ENCODE measurements at regions not wholly inside any gene's neighbourhood (a gene's known extent, or its start where the extent isn't known, plus 50 kb on each side); places are given as distances from the start of the nearest gene placed in this dataset.

DNA sequence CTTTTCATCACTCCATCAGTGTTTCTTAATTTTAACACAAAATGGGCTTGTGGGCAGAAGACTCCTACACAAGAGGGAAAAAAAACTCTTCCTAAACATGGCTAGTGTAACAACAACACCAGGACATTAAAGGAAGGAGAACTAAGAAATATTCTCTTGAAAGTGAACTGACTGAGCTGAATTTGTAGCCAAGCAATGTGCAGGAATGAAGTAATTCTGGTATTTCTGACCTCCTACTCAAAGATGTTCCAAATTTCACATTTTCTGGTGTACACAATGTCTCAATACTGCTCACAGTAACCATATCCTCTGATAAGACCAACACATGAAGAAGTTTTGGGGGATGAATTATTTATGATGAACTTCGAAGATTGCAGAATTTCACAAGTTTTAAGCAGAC is 357.3 kb downstream of the DUSP6 start:
- Histone ChIP-seq H3K79me2 (ENCODE audit: control insufficient read depth, insufficient read depth, low read length) (no peaks in the 10 kb centered on the region), H3K4me2 (ENCODE audit: control insufficient read depth, extremely low read depth, insufficient read depth, low read depth, low read length) (no peak overlapping the region), H3K4me3 (ENCODE audit: control insufficient read depth in 2 of 3, extremely low read depth in 1 of 3, insufficient read depth in 2 of 3, low read depth in 1 of 3, low read length in 3 of 3) (no peak overlapping the region), H3K9me1 (ENCODE audit: control insufficient read depth, extremely low read depth, insufficient read depth, low read length) (no peaks in the 10 kb centered on the region), H2AFZ (ENCODE audit: control insufficient read depth, low read length) (no peak overlapping the region), H3K27ac (ENCODE audit: control insufficient read depth, insufficient read depth, low read length) (no peak overlapping the region), H3K4me1 (ENCODE audit: control insufficient read depth, extremely low read depth, insufficient read depth, low read length) (no peaks in the 10 kb centered on the region), H3K9me3 (ENCODE audit: control insufficient read depth, low read depth, low read length) (no peaks in the 10 kb centered on the region), H3K9ac (ENCODE audit: control insufficient read depth, extremely low read depth, insufficient read depth, low read length) (no peak overlapping the region), H3K27me3 (ENCODE audit: control insufficient read depth, extremely low read depth, insufficient read depth, low read length) (no peaks in the 10 kb centered on the region), H3K36me3 (ENCODE audit: control insufficient read depth in 2 of 2, extremely low read depth in 1 of 2, insufficient read depth in 2 of 2, low read length in 2 of 2) (no peaks in the 10 kb centered on the region), H4K20me1 (ENCODE audit: control insufficient read depth, extremely low read depth, insufficient read depth, low read length) (no peaks in the 10 kb centered on the region)
- DNase-seq (ENCODE audit: low read depth, low spot score) (no peak), FAIRE-seq (no peak)
- dilution Hi-C loops (cut with MboI; ENCODE audit: extremely low pct_ligation_motif_present, low sequenced_read_pairs) = no loop called here
- no peak for TF ChIP-seq CTCF (optimal IDR thresholded peaks at IDR 0.05 in 1 of 3, IDR thresholded peaks at IDR 0.05 in 1 of 3, conservative IDR thresholded peaks at IDR 0.05 in 1 of 3; ENCODE audit: extremely low read depth in 1 of 3, insufficient read depth in 2 of 3, low read length in 3 of 3)
- no peak for TF ChIP-seq EZH2 (IDR thresholded peaks at IDR 0.05; ENCODE audit: low read length)

DNA sequence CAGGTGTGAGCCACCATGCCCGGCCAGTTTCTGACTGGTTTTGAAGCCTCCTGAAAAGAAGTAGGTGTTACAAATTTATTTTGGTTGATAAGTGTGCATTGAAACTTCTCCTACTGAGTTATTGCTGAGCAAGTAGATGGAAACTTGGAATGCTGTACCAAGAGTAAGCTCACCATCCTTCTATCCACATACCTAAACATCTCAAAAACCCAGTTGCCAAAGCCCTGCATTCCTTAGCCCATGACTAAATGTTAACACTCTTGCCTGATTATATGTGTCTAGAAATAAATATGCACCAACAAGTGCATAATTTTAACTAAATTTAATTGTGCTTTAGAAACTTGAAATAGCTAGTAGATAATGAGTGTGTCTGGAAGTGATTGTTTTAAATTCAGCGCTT is 357.8 kb downstream of the DUSP6 start:
- H3K9me1 ChIP-seq (ENCODE audit: control insufficient read depth, extremely low read depth, insufficient read depth, low read length) = no peaks in the 10 kb centered on the region
- no peak for FAIRE-seq
- H3K79me2 ChIP-seq (ENCODE audit: control insufficient read depth, insufficient read depth, low read length) = no peaks in the 10 kb centered on the region
- no peaks in the 10 kb centered on the region for H3K36me3 ChIP-seq (ENCODE audit: control insufficient read depth in 2 of 2, extremely low read depth in 1 of 2, insufficient read depth in 2 of 2, low read length in 2 of 2)
- H3K9me3 ChIP-seq (ENCODE audit: control insufficient read depth, low read depth, low read length) = no peaks in the 10 kb centered on the region
- TF ChIP-seq CTCF (optimal IDR thresholded peaks at IDR 0.05 in 1 of 3, IDR thresholded peaks at IDR 0.05 in 1 of 3, conservative IDR thresholded peaks at IDR 0.05 in 1 of 3; ENCODE audit: extremely low read depth in 1 of 3, insufficient read depth in 2 of 3, low read length in 3 of 3) (no peak), EZH2 (IDR thresholded peaks at IDR 0.05; ENCODE audit: low read length) (no peak)
- no peak overlapping the region for H3K4me3 ChIP-seq (ENCODE audit: control insufficient read depth in 2 of 3, extremely low read depth in 1 of 3, insufficient read depth in 2 of 3, low read depth in 1 of 3, low read length in 3 of 3)
- no peaks in the 10 kb centered on the region for H3K27me3 ChIP-seq (ENCODE audit: control insufficient read depth, extremely low read depth, insufficient read depth, low read length)
- H3K27ac ChIP-seq (ENCODE audit: control insufficient read depth, insufficient read depth, low read length) = no peak overlapping the region
- no peaks in the 10 kb centered on the region for H4K20me1 ChIP-seq (ENCODE audit: control insufficient read depth, extremely low read depth, insufficient read depth, low read length)
- no peaks in the 10 kb centered on the region for H3K4me1 ChIP-seq (ENCODE audit: control insufficient read depth, extremely low read depth, insufficient read depth, low read length)
- H2AFZ ChIP-seq (ENCODE audit: control insufficient read depth, low read length) = no peak overlapping the region
- H3K4me2 ChIP-seq (ENCODE audit: control insufficient read depth, extremely low read depth, insufficient read depth, low read depth, low read length) = no peak overlapping the region
- H3K9ac ChIP-seq (ENCODE audit: control insufficient read depth, extremely low read depth, insufficient read depth, low read length) = no peak overlapping the region
- no peak for DNase-seq (ENCODE audit: low read depth, low spot score)
- dilution Hi-C loops (cut with MboI; ENCODE audit: extremely low pct_ligation_motif_present, low sequenced_read_pairs) = no loop called here
